Activated CD4-positive, alpha-beta T cell treated with anti-CD3 and anti-CD28 coated beads for 4 hours (primary cell): ENCODE measurements at regions not wholly inside any gene's neighbourhood (a gene's known extent, or its start where the extent isn't known, plus 50 kb on each side); places are given as distances from the start of the nearest gene placed in this dataset.
"Not testable (repeated sequence)": the region's sequence is repeated elsewhere in the genome, so short reads cannot be mapped to it uniquely, and the experiment has no call there.

ENCODE experiments used
- DNase-seq, 2 donors: peaks; one replicate each; pipeline ENCODE4 v3.0.0-alpha.2; 2020

- no peak for DNase-seq
These were observed 81.3 kb upstream of the TMEM178A start for GRCh38 chr2:39584283-39584965.

- not testable (repeated sequence) for DNase-seq
These were observed 80.2 kb upstream of the TMEM178A start for GRCh38 chr2:39585531-39585930.

- no peak for DNase-seq
These were observed 78.5 kb upstream of the TMEM178A start for GRCh38 chr2:39587168-39587567.

- DNase-seq = no peak
These were observed 78.1 kb upstream of the TMEM178A start for GRCh38 chr2:39587641-39588040.

GRCh38 chr2:39593439-39594393 lies 72.0 kb upstream of the TMEM178A start:
- no peak for DNase-seq

GRCh38 chr2:39595116-39595515 lies 70.6 kb upstream of the TMEM178A start:
- DNase-seq = no peak

- no peak for DNase-seq
These were observed 68.4 kb upstream of the TMEM178A start for GRCh38 chr2:39597314-39597713.

- no peak for DNase-seq
These were observed 63.1 kb upstream of the TMEM178A start for GRCh38 chr2:39602616-39603015.

GRCh38 chr2:39603436-39603835 lies 62.3 kb upstream of the TMEM178A start:
- DNase-seq = no peak

GRCh38 chr2:39604866-39605265 lies 60.9 kb upstream of the TMEM178A start:
- DNase-seq = no peak

GRCh38 chr2:39606585-39606984 lies 59.1 kb upstream of the TMEM178A start:
- no peak for DNase-seq

- DNase-seq = no peak
These were observed 58.0 kb upstream of the TMEM178A start for GRCh38 chr2:39607538-39608262.

GRCh38 chr2:39608263-39608575 lies 57.5 kb upstream of the TMEM178A start:
- DNase-seq = no peak

- DNase-seq = no peak
These were observed 56.9 kb upstream of the TMEM178A start for GRCh38 chr2:39608686-39609441.

GRCh38 chr2:39609917-39610316 lies 55.8 kb upstream of the TMEM178A start:
- no peak for DNase-seq

- no peak for DNase-seq
These were observed 50.0 kb upstream of the TMEM178A start for GRCh38 chr2:39615675-39616074.
